Erythroblast (primary cell): ENCODE measurements at regions not wholly inside any gene's neighbourhood (a gene's known extent, or its start where the extent isn't known, plus 50 kb on each side); places are given as distances from the start of the nearest gene placed in this dataset.

Source experiments
- GATA1 ChIP-seq: IDR thresholded peaks from 2 replicates; pipeline ENCODE4 v1.6.1; 2011; ENCODE audit warnings: low read depth, mild to moderate bottlenecking, control low read depth, low read length, moderate library complexity
- POLR2A ChIP-seq: IDR thresholded peaks from 2 replicates; pipeline ENCODE4 v1.6.1; 2011; ENCODE audit warnings: mild to moderate bottlenecking, low read length

- TF ChIP-seq POLR2A = no peak
- TF ChIP-seq GATA1 = no peak
Observed at GRCh38 chr5:82659115-82659514, 381.0 kb upstream of the RPS23 start.
